HPDE6-E6E7 (cell line): ENCODE measurements at regions not wholly inside any gene's neighbourhood (a gene's known extent, or its start where the extent isn't known, plus 50 kb on each side); places are given as distances from the start of the nearest gene placed in this dataset.
"Not testable (repeated sequence)": the region's sequence is repeated elsewhere in the genome, so short reads cannot be mapped to it uniquely, and the experiment has no call there.

Experiments used
- DNase-seq: peaks from one replicate; pipeline ENCODE4 v3.0.0; 2011; ENCODE audit warnings: missing footprints; ENCODE audit errors: extremely low spot score

DNA sequence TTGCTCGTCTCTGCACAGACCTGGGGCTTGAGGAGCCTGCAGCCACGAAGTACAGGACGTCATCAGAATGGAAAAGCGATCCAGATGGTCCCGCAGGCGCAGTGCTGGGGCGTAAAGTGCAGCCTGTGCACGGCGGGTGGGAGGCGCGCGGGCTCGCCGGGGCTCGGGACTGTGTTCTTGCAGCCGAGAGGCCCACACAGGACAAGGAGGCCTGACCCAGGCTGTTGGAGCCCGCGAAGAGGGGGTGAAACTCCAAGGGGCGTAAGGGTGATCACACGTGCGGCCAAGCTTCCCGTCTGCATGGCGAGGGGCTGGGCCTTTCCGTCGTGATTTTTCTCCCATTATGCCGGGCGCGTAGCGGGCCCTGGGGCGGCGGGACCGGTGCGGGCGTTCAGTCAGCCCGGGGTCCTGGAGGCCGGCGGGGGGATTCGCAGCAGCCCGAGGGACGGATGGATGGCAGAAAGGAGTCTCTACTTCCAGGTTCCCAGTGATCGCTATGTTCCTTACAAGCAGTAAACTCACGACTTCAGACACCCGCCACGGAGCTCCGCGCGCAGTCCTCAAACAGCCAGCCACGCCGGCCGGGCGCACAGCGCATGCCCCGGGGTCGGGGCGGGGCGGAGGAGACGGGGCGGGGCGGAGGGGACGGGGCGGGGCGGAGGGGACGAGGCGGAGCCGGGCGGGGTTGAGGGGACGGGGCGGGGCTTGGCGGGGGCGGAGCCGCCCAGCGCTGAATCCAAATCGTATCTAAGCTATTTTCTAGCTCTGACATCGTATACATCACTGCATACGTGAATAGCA is 141.0 kb upstream of the KCNJ18 start:
- peak; percentile 63 for DNase-seq

DNA sequence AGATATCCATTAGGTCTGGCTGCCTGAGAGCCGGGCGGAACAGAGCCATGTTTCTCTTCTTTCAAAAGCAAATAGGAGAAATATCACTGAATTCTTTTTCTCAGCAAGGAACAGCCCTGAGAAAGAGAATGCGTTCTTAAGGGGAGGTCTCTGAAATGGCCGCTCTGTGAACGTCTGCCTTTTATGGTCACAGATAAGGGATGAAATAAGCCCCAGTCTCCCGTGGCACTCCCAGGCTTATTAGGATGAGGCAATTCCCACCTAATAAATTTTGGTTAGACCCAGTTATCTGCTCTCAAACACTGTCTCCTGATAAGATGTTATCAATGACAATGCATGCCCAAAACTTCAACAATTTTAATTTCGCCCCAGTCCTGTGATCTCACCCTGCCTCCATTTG is 133.4 kb upstream of the KCNJ18 start:
- not testable (repeated sequence) for DNase-seq

DNA sequence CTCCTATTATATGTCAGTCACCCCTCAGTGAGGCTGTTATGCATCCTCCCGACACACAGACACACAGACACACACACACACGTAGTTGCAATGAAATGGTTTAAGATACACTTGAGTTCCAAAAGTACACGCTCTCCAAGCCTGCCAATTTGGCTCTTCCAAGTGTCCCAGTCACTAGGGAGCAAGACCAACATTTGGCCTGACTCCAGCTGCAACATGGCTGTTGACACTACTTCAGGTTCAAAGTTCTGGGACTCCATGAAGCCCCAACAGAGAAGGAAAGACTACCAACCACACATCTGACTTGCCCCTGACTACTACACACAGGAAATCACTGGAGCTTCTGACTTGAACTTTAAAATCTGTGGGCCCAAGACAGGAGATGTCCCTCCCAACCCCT is 128.1 kb upstream of the KCNJ18 start:
- DNase-seq, result no peak

DNA sequence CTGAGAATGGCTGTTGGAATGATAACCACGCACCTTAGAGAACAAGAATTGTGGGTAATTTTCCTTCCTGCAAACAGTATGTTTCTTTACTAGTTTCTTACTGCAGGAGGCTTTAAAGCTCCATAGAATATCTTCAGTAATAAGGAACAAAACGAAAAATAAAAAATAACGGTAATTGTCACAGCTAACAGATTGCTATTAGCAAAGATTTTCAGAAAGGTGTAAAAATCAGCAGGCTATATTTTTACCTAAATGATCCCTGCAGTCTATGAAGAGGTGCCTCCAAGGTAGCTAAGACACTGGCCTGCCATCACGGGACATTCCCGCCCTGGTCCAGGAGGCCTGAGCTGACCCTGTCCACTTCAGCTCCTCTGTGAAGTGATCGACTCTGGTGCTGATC is 127.6 kb upstream of the KCNJ18 start:
- not testable (repeated sequence) for DNase-seq

DNA sequence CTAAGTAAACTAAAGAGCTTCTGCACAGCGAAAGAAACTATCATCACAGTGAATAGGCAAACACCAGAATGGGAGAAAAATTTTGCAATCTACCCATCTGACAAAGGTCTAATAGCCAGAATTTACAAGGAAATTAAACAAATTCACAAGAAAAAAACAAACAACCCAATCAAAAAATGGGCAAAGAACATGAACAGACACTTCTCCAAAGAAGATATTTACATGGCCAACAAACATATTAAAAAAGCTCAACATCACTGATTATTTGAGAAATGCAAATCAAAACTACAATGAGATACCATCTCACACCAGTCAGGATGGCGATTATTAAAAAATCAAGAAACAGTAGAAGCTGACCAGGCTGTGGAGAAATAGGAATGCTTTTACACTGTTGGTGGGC is 121.9 kb upstream of the KCNJ18 start:
- not testable (repeated sequence) for DNase-seq

DNA sequence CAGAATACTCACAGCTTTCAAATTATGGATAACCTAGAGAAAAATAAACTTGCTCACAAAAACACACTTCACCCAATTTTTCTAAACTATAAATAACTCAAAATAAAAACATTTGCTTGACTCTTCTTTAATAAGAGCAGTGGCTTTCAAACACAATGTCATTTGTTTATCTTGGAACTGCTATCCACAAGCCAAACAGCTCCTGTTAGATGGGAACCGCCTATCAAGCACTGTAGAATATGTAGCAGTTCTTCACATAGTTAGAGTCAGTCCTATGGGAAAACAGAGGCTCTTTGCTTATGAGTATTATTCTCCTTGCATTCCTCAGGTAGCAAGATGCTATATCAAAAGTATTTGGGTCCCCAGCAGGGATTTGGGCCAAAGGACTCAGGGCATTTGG is 120.2 kb upstream of the KCNJ18 start:
- not testable (repeated sequence) for DNase-seq

DNA sequence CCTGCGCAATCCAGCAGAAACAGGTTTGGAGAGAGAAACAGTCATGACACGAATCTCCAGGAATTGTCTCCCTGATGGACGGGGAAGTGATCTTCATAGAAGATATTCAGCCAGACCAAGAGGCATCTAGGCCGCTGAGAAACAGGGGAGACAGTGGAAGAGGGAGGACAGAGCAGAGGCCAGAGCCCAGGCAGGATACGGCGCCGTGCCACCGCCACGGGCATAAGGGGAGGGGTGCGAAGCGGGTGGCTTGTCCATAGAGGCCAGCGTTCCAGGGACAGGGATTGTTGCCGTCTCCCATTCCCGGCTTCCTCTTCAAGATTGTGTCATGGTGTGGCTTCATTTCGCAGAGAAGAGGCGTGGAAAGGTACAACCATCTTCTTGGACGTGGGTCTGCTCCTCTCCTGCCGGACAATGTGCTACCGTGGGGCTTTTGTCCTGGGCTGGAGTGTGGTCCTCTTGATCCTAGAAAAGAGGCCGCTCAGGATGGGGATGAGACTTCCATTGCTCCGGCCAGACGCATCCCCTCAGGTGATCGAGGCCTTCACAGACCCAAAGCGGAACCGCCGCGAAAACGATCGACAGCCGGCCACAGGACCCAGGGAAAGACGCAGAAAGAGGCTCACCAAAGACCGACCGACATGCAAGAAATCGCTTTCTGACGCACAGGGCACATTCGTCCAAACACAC is 118.9 kb upstream of the KCNJ18 start:
- DNase-seq, result not testable (repeated sequence)

DNA sequence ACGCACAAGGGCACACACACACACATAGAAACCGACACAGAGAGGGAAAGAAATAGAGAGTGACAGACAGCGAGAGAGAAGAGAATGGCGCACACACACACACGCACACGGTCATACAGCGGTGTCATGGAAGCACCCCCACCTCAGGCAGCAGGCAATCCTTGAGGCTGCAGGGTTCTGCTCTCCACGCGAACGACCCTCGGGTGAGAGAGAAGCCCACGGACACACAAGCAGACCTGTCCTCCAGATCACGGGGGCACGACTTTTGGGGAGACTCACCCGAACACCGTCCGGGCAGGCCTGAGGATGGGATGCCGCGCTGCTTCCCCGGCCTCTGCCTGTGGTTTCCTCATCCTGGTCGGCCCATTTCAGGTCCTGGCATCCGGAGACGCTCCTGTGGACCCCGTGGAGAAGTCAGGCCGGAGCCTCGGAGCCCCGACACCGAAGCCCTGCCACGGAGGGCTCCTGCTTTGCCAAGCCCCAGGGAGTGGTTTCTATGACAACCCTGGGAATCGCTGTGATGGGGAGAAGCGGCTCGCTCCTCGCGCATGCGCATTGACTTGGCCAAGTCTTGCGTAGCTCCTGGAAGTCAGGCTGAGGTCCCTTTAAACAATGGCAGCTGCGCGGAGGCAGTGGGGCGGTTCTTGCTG is 118.2 kb upstream of the KCNJ18 start:
- DNase-seq, result no peak

DNA sequence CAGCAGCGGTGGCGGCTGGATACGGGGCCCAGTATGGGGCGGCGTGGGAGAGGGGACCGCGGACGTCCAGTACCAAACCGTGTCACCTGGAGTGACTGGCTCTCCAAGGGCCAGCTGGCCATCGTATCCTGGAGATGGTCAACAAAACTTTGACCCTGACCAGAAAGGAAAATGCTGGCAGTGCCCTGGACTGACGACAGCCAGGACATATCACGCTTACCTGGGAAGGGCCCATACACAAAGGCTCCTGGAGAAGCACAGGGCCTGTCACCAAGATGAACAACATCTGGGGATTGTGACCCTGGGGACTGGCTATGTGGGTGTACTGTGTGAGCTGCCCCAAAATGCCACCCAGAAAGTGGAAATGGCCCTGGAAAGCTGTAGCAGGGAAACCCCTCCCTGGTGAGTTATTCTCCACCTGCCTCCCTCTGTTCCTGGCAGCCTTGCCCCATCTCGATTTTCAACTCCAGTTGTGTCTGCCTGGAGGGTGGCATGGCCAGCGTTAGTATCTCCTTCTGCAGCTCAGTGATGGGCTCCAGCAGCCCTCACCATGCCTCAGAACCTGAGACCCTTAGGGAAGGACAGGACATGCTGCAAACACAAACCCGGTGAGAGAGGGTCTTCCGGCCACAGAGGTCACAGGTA is 117.6 kb upstream of the KCNJ18 start:
- DNase-seq, result not testable (repeated sequence)

DNA sequence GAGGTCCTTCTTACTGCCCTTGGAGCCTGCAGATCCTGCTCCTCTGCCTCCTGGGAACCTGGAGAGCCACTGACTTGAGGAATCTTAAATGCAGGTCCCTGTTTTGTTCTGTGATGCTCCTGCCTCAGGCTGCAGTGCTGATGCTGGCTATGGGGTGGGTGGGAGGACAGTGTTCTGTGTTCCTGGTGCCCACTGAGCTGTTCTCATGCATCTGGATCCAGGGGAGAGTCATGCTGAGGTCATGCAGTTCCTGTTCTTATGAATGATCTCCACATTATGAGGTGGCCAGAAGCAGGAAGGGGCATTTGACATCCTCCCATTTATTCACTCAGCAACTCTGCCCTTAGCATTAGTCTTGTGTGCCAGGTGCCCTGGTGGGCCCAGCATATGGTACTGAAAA is 113.5 kb upstream of the KCNJ18 start:
- DNase-seq, result not testable (repeated sequence)

DNA sequence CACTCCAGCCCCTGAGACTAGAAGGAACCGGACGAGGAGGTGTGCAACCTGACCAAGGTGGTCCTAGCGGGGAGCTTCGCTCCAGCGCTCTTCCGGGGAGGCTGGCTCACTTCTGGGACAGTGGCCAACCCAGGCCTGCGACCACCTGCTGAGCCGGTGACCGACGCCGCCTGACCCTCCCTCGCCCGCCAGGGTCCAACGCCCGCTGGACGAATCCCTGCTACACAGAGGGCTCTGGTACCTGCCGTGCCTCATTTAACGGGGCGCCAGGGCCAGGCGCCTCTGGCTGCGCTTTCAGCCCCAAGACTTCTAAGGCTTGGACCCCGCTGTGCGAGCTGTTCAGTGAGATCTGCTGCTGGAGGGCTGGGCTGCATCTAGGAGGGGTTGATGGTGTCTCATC is 99.5 kb upstream of the KCNJ18 start:
- no peak for DNase-seq

DNA sequence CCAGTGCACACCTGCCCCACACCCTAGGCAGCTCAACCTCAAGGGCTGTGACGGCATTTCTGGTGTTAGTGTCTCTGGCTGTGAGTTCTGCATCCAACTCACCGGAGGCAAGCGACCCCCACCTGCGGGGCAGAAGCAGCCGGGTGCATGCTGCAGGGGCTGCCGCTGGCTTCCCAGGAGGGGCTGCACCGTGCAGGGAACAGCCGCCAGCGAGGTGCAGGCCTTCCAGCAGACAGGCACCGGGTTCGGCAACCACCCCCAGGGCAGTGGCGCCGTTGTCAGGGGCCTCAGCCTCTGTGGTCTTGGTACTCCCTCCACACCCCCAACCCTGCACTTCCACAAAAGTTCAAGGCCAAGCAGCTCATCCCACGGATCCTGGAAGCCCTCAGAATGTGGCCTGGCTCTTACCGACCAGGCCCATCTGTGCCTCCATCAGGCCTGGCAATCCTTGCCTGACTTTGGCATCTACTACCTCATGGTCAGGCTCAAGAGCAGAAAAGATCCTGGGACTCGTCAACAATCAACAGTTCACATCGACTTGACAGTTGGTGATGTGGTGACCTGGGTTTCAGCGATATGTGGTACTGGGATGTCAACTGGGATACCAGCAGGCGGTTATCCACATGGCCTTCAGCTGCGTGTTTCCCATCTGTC is 98.7 kb upstream of the KCNJ18 start:
- DNase-seq, result not testable (repeated sequence)

DNA sequence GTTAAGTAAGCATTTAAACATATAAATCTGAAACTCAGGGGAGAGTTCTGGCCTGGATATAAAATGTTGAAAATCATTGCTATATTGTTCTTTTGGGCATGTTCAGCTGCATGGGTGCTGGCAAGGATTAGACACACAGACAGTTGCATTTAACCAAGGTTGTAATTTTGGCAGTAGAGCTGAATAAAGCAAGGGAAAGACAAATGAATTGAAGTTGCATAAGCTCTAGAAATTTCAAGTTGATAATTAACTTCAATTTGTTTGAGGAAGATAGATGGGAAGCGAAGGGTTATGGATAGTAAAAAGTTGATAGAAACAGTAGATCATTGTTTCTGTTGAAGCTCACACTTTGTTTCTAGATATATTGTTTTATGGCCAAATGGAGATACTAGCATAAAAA is 97.2 kb upstream of the KCNJ18 start:
- DNase-seq, result no peak

DNA sequence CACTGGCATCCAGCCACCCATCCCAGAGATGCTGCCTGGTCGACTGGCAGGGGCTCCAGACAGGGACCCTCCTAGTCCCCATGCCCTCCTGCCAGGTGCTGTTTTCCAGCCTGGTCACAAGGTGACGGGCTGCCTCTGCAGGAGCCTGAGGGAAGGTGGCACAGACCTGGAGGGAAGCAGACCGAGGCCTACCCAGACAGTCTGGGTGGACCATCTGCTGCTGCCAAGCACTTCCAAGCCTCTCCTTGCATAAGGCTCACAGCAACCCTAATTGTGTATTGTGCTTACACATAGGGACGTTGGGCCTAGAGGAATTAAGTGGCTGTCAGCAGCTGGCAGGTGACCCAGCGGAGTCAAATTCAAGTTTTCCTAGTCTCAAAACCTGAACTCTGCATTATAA is 90.1 kb upstream of the KCNJ18 start:
- no peak for DNase-seq

DNA sequence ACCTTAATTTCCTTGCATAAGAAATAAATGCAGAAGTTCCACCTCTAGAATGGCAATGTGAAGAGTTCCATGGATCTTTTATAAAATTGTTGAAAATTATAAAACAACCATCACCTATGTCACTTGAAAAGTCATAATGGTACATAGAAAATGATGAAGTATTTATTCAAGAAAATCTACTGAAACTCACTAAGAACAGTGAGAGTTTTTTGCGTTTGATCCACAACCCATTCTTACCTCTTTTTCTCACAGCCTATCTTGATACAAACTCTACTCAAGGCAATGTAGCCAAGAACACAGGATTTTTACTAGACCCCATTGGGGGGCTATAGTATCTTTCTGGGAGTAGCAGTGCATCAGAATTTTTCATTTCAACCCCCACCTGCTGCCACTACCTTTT is 89.0 kb upstream of the KCNJ18 start:
- DNase-seq, result not testable (repeated sequence)

DNA sequence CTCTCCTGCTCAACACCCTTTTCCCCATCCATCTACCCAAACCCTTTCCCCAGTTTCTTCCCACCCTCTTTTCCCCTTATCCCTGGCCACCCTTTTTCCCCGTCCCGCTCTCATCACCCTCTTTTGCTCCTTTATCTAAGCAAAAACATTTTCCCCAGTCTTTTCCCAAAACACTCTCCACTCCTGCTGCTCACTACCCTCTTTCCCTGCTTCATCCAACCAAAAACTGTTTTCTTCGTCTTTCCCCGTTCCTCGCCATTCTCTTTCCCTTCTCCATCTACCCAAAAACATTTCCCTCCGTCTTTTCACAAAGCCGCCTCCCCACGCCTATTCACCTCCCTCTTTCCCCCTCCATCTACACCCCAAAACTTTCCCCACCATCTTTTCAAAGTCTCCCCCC is 80.9 kb upstream of the KCNJ18 start:
- DNase-seq, result not testable (repeated sequence)

DNA sequence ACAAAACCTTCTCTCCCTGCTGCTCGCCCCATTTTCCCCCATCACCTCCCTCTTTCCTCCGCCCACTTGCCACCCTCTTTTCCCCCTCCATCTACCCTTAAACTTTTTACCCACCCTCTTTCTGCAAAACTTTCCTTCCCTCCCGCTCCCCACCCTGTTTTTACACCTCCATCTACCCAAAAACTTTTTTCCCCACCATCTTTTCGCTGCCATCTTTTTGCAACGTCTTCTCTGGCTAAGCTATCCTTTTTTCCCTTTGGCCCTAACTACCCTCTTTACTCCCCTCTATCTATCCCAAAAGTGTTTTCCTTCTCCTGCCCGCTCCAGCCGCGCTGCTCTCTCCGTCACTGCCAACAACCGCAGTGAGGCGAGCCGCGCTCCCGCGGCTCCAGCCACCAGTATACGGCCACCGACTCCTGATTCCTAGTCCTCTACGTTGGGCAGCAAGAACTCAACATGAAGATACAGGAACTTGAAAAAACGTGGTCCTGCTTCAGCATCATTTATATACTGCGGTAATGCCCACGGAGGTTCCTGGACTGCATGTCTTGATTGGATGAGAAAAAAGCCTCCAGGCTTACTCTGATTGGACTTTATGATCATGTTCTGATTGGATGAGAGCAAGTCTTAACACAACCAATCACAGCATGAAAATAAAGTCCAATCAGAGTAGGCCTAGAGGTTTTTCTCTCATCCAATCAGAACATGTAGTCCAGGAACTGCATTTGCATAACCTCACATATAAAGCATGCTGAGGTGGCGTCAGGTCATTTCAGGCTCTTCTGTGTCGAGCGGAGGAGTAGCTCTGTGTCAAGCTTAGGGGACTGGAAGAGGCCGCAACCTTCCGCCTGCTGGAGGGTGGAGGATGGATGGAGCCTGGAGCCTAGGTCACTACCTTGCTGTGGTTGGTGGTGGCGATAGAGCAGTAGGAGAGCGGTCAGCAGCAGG is 79.9 kb upstream of the KCNJ18 start:
- not testable (repeated sequence) for DNase-seq

DNA sequence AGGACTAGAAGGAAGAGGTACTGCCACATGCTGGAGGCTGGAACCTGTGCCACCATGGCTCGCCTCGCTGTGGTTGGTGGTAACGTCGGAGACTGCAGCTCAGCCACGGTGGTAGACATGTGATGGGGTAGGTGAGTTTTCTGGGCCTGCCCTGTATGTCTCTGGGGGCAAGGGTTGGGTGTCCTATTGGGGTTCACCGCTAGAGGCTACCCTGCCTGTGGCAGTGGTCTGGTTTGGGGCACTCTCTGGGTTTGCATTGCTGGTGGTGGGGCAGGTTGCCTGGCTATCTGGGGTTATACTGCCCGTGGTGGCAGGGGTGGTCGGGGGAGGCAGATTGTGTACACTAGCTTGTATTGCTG is 79.3 kb upstream of the KCNJ18 start:
- DNase-seq, result no peak

DNA sequence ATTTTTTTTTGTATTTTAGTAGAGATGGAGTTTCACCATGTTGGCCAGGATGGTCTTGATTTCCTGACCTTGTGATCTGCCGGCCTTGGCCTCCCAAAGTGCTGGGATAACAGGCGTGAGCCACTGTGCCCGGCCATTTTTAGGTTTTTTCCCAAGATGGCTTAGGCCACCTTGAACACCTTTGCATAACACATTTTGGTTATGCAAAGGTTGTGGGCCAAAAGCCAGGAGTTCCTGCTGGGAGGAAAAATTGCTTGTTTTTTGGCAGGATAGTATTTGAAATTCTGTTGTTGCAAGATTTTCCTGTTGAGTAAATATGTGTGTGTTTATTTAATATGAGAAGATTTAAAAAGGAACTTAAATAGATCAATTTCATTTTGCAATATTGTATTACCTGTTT is 65.3 kb upstream of the KCNJ18 start:
- DNase-seq, result not testable (repeated sequence)
